Vagina (tissue), 2 donors: ENCODE measurements at regions not wholly inside any gene's neighbourhood (a gene's known extent, or its start where the extent isn't known, plus 50 kb on each side); places are given as distances from the start of the nearest gene placed in this dataset.

Experiments used
- DNase-seq, 2 donors: peaks; one replicate each; pipeline ENCODE4 v3.0.0-alpha.2; 2017; ENCODE audit errors: extremely low spot score in 2 of 2
- H3K27ac ChIP-seq: fragments of 200-600 bp; sonication (generic); one replicate; pipeline ENCODE4 v1.5.1; 2019
- H3K27me3 ChIP-seq: fragments of 200-600 bp; sonication (generic); one replicate; pipeline ENCODE4 v1.5.1; 2019
- H3K36me3 ChIP-seq, 2 donors: fragments of 200-600 bp; sonication (generic); one replicate each; pipeline ENCODE4 v1.5.1; 2017 to 2019
- H3K4me1 ChIP-seq: fragments of 200-600 bp; sonication (generic); one replicate; pipeline ENCODE4 v1.5.1; 2019
- H3K4me3 ChIP-seq, 2 donors: fragments of 200-600 bp; sonication (generic); 1 replicate in 1 of 2; 2 replicates in 1 of 2; pipeline ENCODE4 v1.5.1; 2016 to 2019
- H3K9me3 ChIP-seq: fragments of 200-600 bp; sonication (generic); one replicate; pipeline ENCODE4 v1.5.1; 2019
- CTCF ChIP-seq, 3 experiments: fragments of 450-650 bp in 2 of 3; fragments of 200-600 bp in 1 of 3; sonication (generic) in 1 of 3; IDR thresholded peaks; one replicate each; pipeline ENCODE4 v1.5.1; 2017 to 2019; ENCODE audit warnings: antibody characterized with exemption in 3 of 3, mild to moderate bottlenecking in 2 of 3, moderate library complexity in 2 of 3
- POLR2A ChIP-seq, 2 donors: fragments of 450-650 bp; IDR thresholded peaks; one replicate each; pipeline ENCODE4 v1.6.1; 2017; ENCODE audit warnings: antibody characterized with exemption in 2 of 2, mild to moderate bottlenecking in 2 of 2, moderate library complexity in 2 of 2
- POLR2AphosphoS5 ChIP-seq, 2 donors: sonication (generic); formaldehyde crosslinking; IDR thresholded peaks; one replicate each; pipeline ENCODE4 v1.9.0; 2017; ENCODE audit warnings: antibody characterized with exemption in 2 of 2, mild to moderate bottlenecking in 2 of 2, low read depth in 1 of 2; ENCODE audit not compliant: insufficient read depth in 1 of 2
- intact Hi-C: fragments of 100-400 bp; cut with DNase I; formaldehyde crosslinking; loops from one replicate; pipeline ENCODE4 v1.15.1; 2023

- no peak overlapping the region for H3K4me3 ChIP-seq
- no peaks in the 10 kb centered on the region for H3K9me3 ChIP-seq
- H3K27ac ChIP-seq, result no peak overlapping the region
- no peaks in the 10 kb centered on the region for H3K4me1 ChIP-seq
- DNase-seq, result no peak
- TF ChIP-seq POLR2A (IDR thresholded peaks at IDR 0.05) (no peak), POLR2AphosphoS5 (IDR thresholded peaks at IDR 0.05; ENCODE audit: insufficient read depth in 1 of 2, low read depth in 1 of 2) (no peak), CTCF (IDR thresholded peaks at IDR 0.05) (no peak)
- H3K36me3 ChIP-seq, result no peaks in the 10 kb centered on the region
- intact Hi-C loops, result no loop called here
- H3K27me3 ChIP-seq, result no peaks in the 10 kb centered on the region
Observed at GRCh38 chr9:31486630-31487029, 897.8 kb upstream of the ACO1 start.

- intact Hi-C loops, result no loop called here
- no peak overlapping the region for H3K27ac ChIP-seq
- no peaks in the 10 kb centered on the region for H3K27me3 ChIP-seq
- H3K9me3 ChIP-seq, result no peaks in the 10 kb centered on the region
- TF ChIP-seq CTCF (IDR thresholded peaks at IDR 0.05), result no peak
- TF ChIP-seq POLR2AphosphoS5 (IDR thresholded peaks at IDR 0.05; ENCODE audit: insufficient read depth in 1 of 2, low read depth in 1 of 2), result no peak
- TF ChIP-seq POLR2A (IDR thresholded peaks at IDR 0.05), result no peak
- H3K4me3 ChIP-seq, result no peak overlapping the region
- H3K4me1 ChIP-seq, result no peaks in the 10 kb centered on the region
- DNase-seq, result no peak
- H3K36me3 ChIP-seq, result no peaks in the 10 kb centered on the region
Observed at GRCh38 chr9:31490551-31491106, 893.8 kb upstream of the ACO1 start.

- H3K36me3 ChIP-seq, result no peaks in the 10 kb centered on the region
- no peaks in the 10 kb centered on the region for H3K9me3 ChIP-seq
- H3K4me1 ChIP-seq, result no peaks in the 10 kb centered on the region
- H3K27me3 ChIP-seq, result no peaks in the 10 kb centered on the region
- intact Hi-C loops, result no loop called here
- H3K4me3 ChIP-seq, result no peak overlapping the region
- DNase-seq, result no peak
- H3K27ac ChIP-seq, result no peak overlapping the region
- TF ChIP-seq CTCF (IDR thresholded peaks at IDR 0.05), result no peak
- TF ChIP-seq POLR2A (IDR thresholded peaks at IDR 0.05), result no peak
- no peak for TF ChIP-seq POLR2AphosphoS5 (IDR thresholded peaks at IDR 0.05; ENCODE audit: insufficient read depth in 1 of 2, low read depth in 1 of 2)
Observed at GRCh38 chr9:31492229-31492628, 892.2 kb upstream of the ACO1 start.

GRCh38 chr9:31500422-31500821 lies 884.0 kb upstream of the ACO1 start:
- Histone ChIP-seq H3K27me3 (no peaks in the 10 kb centered on the region), H3K4me3 (no peak overlapping the region), H3K9me3 (no peaks in the 10 kb centered on the region), H3K27ac (no peak overlapping the region), H3K36me3 (no peaks in the 10 kb centered on the region), H3K4me1 (no peaks in the 10 kb centered on the region)
- no peak for DNase-seq
- TF ChIP-seq POLR2A (IDR thresholded peaks at IDR 0.05) (no peak), POLR2AphosphoS5 (IDR thresholded peaks at IDR 0.05; ENCODE audit: insufficient read depth in 1 of 2, low read depth in 1 of 2) (no peak), CTCF (IDR thresholded peaks at IDR 0.05) (no peak)
- intact Hi-C loops, result no loop called here

- TF ChIP-seq POLR2A (IDR thresholded peaks at IDR 0.05) (no peak), CTCF (IDR thresholded peaks at IDR 0.05) (no peak), POLR2AphosphoS5 (IDR thresholded peaks at IDR 0.05; ENCODE audit: insufficient read depth in 1 of 2, low read depth in 1 of 2) (no peak)
- no peaks in the 10 kb centered on the region for H3K4me1 ChIP-seq
- no peak overlapping the region for H3K27ac ChIP-seq
- no peak overlapping the region for H3K4me3 ChIP-seq
- no peaks in the 10 kb centered on the region for H3K27me3 ChIP-seq
- no peaks in the 10 kb centered on the region for H3K9me3 ChIP-seq
- no peaks in the 10 kb centered on the region for H3K36me3 ChIP-seq
- intact Hi-C loops, result no loop called here
- no peak for DNase-seq
Observed at GRCh38 chr9:31519011-31519410, 865.4 kb upstream of the ACO1 start.
